Endothelial cell of umbilical vein (primary cell): ENCODE measurements at regions not wholly inside any gene's neighbourhood (a gene's known extent, or its start where the extent isn't known, plus 50 kb on each side); places are given as distances from the start of the nearest gene placed in this dataset.

Experiments
- BruUV-seq: library from RNA; stranded (reverse); fragments of 400-500 nt; replicated peaks from 2 replicates; lab custom pipeline; 2021; lab: Mats Ljungman, UMichigan
- CTCF ChIA-PET: fragments of 300-600, 350-600 bp; sonication (Branson Sonifier 250); formaldehyde crosslinking; loops from one replicate; lab custom pipeline; 2021; ENCODE audit warnings: antibody characterized with exemption, inconsistent platforms; lab: Charles Lee
- POLR2A ChIA-PET: fragments of 300-600, 350-600 bp; sonication (Branson Sonifier 250); formaldehyde crosslinking; loops from one replicate; lab custom pipeline; 2021; ENCODE audit warnings: antibody characterized with exemption, inconsistent platforms; lab: Charles Lee
- DNase-seq: peaks from one replicate; pipeline ENCODE4 v3.0.0-alpha.2; 2011; ENCODE audit warnings: low read depth, low spot score
- FAIRE-seq: peaks from 2 replicates; lab custom pipeline; 2011; peaks lifted over from hg19 to GRCh38; lab: Jason Lieb, UNC
- H2AFZ ChIP-seq: 2 replicates; pipeline ENCODE4 v1.6.0; 2012; ENCODE audit warnings: low read depth, low read length, control low read depth, inconsistent platforms
- H3K27ac ChIP-seq: 2 replicates; pipeline ENCODE4 v1.5.1; 2011; ENCODE audit warnings: low read depth, mild to moderate bottlenecking, control low read depth, low read length, moderate library complexity; ENCODE audit not compliant: insufficient read depth
- H3K27me3 ChIP-seq, 2 experiments: 2 replicates each; pipeline versions ENCODE4 v1.6.0 to v1.6.1; 2011; ENCODE audit warnings: low read length in 2 of 2, mixed read lengths in 1 of 2; ENCODE audit not compliant: control insufficient read depth in 2 of 2, insufficient read depth in 2 of 2
- H3K36me3 ChIP-seq, 2 experiments: 2 replicates in 1 of 2; 3 replicates in 1 of 2; pipeline ENCODE4 v1.5.1; 2011; ENCODE audit warnings: low read length in 2 of 2, mild to moderate bottlenecking in 1 of 2, moderate library complexity in 1 of 2; ENCODE audit not compliant: control insufficient read depth in 2 of 2, insufficient read depth in 2 of 2; ENCODE audit errors: extremely low read depth in 1 of 2
- H3K4me1 ChIP-seq: 3 replicates; pipeline ENCODE4 v1.5.1; 2011; ENCODE audit warnings: mild to moderate bottlenecking, low read length; ENCODE audit not compliant: control insufficient read depth, insufficient read depth; ENCODE audit errors: extremely low read depth
- H3K4me2 ChIP-seq: 2 replicates; pipeline ENCODE4 v1.6.1; 2011; ENCODE audit warnings: low read length, control low read depth, mixed read lengths; ENCODE audit not compliant: insufficient read depth
- H3K4me3 ChIP-seq, 3 experiments: fragments of 200-600 bp in 1 of 3; sonication (generic), shearing (Covaris generic) in 1 of 3; replicated peaks in 1 of 3; 2 replicates each; pipeline ENCODE4 v1.5.1; 2011 to 2016; ENCODE audit warnings: control low read depth in 3 of 3, low read length in 3 of 3, mild to moderate bottlenecking in 2 of 3, inconsistent platforms in 1 of 3, low read depth in 1 of 3, moderate library complexity in 1 of 3; ENCODE audit not compliant: insufficient read depth in 1 of 3
- H3K79me2 ChIP-seq: 2 replicates; pipeline ENCODE4 v1.6.0; 2012; ENCODE audit warnings: low read length, inconsistent platforms; ENCODE audit not compliant: control insufficient read depth, insufficient read depth
- H3K9ac ChIP-seq: replicated peaks from 2 replicates; pipeline ENCODE3; 2011; ENCODE audit warnings: low read length, control low read depth; ENCODE audit not compliant: insufficient read depth; ENCODE audit errors: extremely low read depth
- H3K9me1 ChIP-seq: replicated peaks from 3 replicates; pipeline ENCODE4 v1.6.0; 2011; ENCODE audit warnings: mild to moderate bottlenecking, low read length; ENCODE audit not compliant: control insufficient read depth, insufficient read depth; ENCODE audit errors: extremely low read depth
- H3K9me3 ChIP-seq: replicated peaks from 2 replicates; pipeline ENCODE4 v1.5.1; 2012; ENCODE audit warnings: low read length, inconsistent platforms; ENCODE audit not compliant: control insufficient read depth, insufficient read depth
- H4K20me1 ChIP-seq: replicated peaks from 2 replicates; pipeline ENCODE3; 2011; ENCODE audit warnings: mild to moderate bottlenecking, low read length; ENCODE audit not compliant: control insufficient read depth, insufficient read depth; ENCODE audit errors: extremely low read depth
- CTCF ChIP-seq, 2 donors: IDR thresholded peaks; 1 replicate in 1 of 2; 2 replicates in 1 of 2; pipeline ENCODE4 v1.5.1; 2011; ENCODE audit warnings: low read length in 2 of 2, mild to moderate bottlenecking in 2 of 2, moderate library complexity in 2 of 2, control low read depth in 1 of 2, inconsistent platforms in 1 of 2, low read depth in 1 of 2; ENCODE audit not compliant: insufficient read depth in 1 of 2; ENCODE audit errors: extremely low read depth in 1 of 2
- EZH2 ChIP-seq: IDR thresholded peaks from 2 replicates; pipeline ENCODE4 v1.6.1; 2012; ENCODE audit warnings: borderline replicate concordance, low read depth, mild to moderate bottlenecking, moderate library complexity, low read length, inconsistent platforms; ENCODE audit not compliant: severe bottlenecking
- FOS ChIP-seq: IDR thresholded peaks from 2 replicates; pipeline ENCODE4 v1.6.1; 2011; ENCODE audit warnings: mild to moderate bottlenecking, low read length, moderate library complexity, borderline replicate concordance; ENCODE audit not compliant: insufficient read depth
- GATA2 ChIP-seq: IDR thresholded peaks from 2 replicates; pipeline ENCODE4 v1.7.0; 2011; ENCODE audit warnings: low read depth, mild to moderate bottlenecking, moderate library complexity, mixed read lengths, low read length; ENCODE audit not compliant: insufficient read length, insufficient read depth
- JUN ChIP-seq: IDR thresholded peaks from 2 replicates; pipeline ENCODE4 v1.6.1; 2011; ENCODE audit warnings: borderline replicate concordance, low read depth; ENCODE audit not compliant: insufficient read length, insufficient read depth
- MYC ChIP-seq: IDR thresholded peaks from one replicate; pipeline ENCODE4 v1.6.1; 2011; ENCODE audit warnings: mild to moderate bottlenecking, low read depth, low read length
- POLR2A ChIP-seq: IDR thresholded peaks from 2 replicates; pipeline ENCODE4 v1.6.1; 2012; ENCODE audit warnings: low read depth, mild to moderate bottlenecking, control low read depth, low read length
- POLR2AphosphoS5 ChIP-seq: IDR thresholded peaks from 2 replicates; pipeline ENCODE4 v1.6.1; 2012; ENCODE audit warnings: low read depth, mild to moderate bottlenecking, control low read depth, low read length, moderate library complexity; ENCODE audit not compliant: insufficient read depth
- dilution Hi-C: fragments of 300-500 bp; cut with MboI; formaldehyde crosslinking; loops from one replicate; pipeline ENCODE4 v1.15.0; 2019; ENCODE audit warnings: low sequenced_read_pairs; ENCODE audit not compliant: extremely low pct_ligation_motif_present
- intact Hi-C: fragments of 100-400 bp; cut with micrococcal nuclease; formaldehyde crosslinking; loops from one replicate; pipeline ENCODE4 v1.10.0; 2022
- TF ChIP-seq, protein P1 (sequence below): IDR thresholded peaks from 2 replicates; pipeline ENCODE4 v1.6.1; 2011; ENCODE audit not compliant: insufficient read depth, insufficient read length

- no peak overlapping the region for H3K4me2 ChIP-seq
- DNase-seq (no peak), FAIRE-seq (no peak)
- no peaks in the 10 kb centered on the region for H3K9me3 ChIP-seq
- H3K4me1 ChIP-seq = no peaks in the 10 kb centered on the region
- no peaks in the 10 kb centered on the region for H3K79me2 ChIP-seq
- no peaks in the 10 kb centered on the region for H3K9me1 ChIP-seq
- intact Hi-C loops (no loop called here), dilution Hi-C loops (no loop called here)
- no peak for TF ChIP-seq FOS
- no peak for TF ChIP-seq POLR2AphosphoS5
- TF ChIP-seq, protein P1, sequence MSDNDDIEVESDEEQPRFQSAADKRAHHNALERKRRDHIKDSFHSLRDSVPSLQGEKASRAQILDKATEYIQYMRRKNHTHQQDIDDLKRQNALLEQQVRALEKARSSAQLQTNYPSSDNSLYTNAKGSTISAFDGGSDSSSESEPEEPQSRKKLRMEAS = no peak
- no peak for TF ChIP-seq CTCF (IDR thresholded peaks at IDR 0.05; ENCODE audit: extremely low read depth in 1 of 2, insufficient read depth in 1 of 2, low read depth in 1 of 2, low read length in 2 of 2)
- no peak for TF ChIP-seq JUN
- no peak for TF ChIP-seq EZH2
- no peak for TF ChIP-seq GATA2
- no peak for TF ChIP-seq MYC
- no peak for TF ChIP-seq POLR2A
- CTCF ChIA-PET = no interaction called here
- H3K27me3 ChIP-seq = peaks cover 7 to 14% of the 10 kb centered on the region in 2 experiments
- H3K36me3 ChIP-seq = no peaks in the 10 kb centered on the region
- POLR2A ChIA-PET = no interaction called here
- no peak overlapping the region for H3K4me3 ChIP-seq
- H4K20me1 ChIP-seq = no peaks in the 10 kb centered on the region
- no TSS peak for BruUV-seq
- H3K27ac ChIP-seq = no peak overlapping the region
- no peak overlapping the region for H2AFZ ChIP-seq
- H3K9ac ChIP-seq = no peak overlapping the region
These were observed 91.4 kb downstream of the ZNF621 start for GRCh38 chr3:40615918-40616819.
